Stimulated activated CD8-positive, alpha-beta memory T cell treated with anti-CD3 and anti-CD28 coated beads, Interleukin-15, amount 100 ng/mL, for 48 hours (primary cell): ENCODE measurements at regions not wholly inside any gene's neighbourhood (a gene's known extent, or its start where the extent isn't known, plus 50 kb on each side); places are given as distances from the start of the nearest gene placed in this dataset.
"Not testable (repeated sequence)": the region's sequence is repeated elsewhere in the genome, so short reads cannot be mapped to it uniquely, and the experiment has no call there.

ENCODE experiments used
- DNase-seq, 2 donors: peaks; one replicate each; pipeline ENCODE4 v3.0.0-alpha.2; 2020; ENCODE audit warnings: low read depth in 2 of 2

DNA sequence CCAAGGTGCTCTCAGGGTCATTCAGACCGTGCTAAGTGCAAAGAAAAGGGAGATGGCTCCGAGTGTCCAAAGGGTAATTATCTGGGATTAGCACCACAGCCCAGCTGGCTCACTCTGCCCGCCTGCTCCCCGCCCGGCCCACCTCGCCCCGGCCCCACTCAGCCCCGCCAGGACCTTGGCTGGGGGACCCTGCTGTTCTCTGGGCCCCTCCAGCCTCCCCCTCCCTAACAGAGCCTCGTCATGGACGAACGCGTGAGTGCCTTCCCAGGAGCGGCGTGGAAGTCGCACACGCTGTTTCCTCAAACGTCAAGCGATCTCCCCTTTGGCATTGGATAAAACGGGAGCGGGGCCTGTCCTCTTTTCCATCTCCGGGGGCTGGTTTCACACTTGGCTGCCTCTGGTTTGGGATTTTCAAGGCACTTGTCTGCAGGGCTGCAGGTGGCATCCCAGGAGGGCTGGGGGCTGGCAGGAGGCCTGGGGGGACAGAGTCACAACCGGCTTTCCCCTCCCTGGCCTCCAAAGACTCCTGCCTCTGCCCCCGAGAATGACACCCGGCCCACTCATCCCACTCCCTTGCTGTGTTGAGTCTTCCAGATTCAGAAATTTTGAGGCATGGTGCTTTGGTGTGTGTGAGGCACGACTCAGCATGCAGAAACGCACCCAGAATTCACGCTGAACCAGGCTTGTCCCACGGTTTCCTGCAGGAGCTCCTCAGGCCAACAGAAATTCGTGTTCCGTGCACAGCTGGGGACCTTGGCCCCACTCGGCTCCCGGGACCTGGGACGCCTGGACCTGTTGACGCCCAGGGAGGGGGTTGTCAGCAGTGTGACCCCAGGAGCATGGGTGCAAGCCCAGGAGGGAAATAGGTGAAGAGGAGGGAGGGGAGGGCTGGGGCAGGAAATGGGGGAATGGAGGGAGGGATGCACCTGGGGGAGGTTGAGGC lies 110.0 kb downstream of the PDGFA start:
- no peak for DNase-seq

DNA sequence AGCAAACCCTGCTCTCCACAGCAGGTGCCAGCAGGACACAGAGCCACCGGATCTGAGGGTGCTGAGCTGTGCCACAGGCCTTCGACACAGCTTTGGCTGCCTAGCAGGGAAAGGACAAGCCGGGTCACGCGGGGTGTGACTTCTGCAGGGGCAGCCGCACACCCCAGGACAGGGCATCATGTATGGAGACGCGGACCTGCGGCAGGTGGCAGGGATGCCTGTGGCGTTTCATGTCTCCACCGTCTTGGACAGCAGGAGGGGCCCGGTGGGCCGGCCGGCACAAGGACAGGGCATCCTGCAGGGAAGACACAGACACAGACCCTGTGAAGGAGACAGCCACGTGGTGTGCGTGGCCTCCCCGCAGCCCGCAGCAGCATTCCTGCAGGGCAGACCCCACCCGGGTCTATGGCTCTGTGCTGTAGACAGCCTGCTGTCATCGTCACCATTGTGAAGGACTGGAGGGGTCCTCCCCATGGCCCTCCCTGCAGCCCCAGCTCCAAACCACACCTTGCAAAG lies 109.2 kb downstream of the PDGFA start:
- DNase-seq: no peak

DNA sequence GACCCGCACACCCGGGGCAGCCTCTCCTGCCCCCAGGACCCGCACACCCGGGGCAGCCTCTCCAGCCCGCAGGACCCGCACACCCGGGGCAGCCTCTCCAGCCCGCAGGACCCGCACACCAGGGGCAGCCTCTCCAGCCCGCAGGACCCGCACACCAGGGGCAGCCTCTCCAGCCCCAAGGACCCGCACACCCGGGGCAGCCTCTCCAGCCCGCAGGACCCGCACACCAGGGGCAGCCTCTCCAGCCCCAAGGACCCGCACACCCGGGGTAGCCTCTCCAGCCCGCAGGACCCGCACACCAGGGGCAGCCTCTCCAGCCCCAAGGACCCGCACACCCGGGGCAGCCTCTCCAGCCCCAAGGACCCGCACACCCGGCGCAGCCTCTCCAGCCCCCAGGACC lies 108.5 kb downstream of the PDGFA start:
- not testable (repeated sequence) for DNase-seq

DNA sequence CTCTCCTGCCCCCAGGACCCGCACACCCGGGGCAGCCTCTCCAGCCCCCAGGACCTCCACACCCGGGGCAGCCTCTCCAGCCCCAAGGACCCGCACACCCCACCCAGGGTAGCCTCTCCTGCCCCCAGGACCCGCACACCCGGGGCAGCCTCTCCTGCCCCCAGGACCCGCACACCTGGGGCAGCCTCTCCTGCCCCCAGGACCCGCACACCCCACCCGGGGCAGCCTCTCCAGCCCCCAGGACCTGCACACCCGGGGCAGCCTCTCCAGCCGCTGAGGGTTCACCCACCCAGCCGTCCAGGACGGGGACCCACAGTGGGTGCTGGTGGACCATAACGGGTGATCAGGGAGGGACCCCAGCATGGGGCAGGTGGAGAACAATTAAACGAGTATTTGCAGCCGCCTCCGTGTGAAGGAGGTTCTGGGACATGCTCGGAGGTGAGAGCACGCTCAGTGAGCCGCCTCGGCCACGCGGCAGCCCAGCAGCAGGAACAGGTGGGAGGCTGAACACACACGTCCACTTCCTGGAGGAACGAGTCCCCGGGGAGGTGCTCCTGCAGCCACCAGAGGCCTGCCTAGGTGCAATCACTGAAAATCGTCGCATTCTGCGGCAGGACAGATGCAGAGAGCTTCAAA lies 107.9 kb downstream of the PDGFA start:
- no peak for DNase-seq

DNA sequence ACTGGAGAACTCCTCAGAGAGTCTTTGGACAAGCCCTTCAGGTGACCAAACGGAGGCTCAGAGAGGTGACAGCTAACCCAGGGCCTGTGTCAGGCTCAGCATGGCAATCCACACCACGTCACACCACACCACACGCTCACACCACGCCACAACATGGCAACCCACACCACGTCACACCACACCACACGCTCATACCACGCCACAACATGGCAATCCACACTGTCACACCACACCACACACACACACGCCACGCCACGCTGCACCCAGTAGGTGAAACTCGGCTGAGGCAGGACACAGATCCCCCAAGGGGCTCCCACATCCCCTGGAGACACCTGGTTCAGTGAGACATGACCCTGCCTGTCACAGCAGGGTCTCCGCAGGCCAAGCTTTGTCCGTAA lies 107.3 kb downstream of the PDGFA start:
- DNase-seq: no peak

DNA sequence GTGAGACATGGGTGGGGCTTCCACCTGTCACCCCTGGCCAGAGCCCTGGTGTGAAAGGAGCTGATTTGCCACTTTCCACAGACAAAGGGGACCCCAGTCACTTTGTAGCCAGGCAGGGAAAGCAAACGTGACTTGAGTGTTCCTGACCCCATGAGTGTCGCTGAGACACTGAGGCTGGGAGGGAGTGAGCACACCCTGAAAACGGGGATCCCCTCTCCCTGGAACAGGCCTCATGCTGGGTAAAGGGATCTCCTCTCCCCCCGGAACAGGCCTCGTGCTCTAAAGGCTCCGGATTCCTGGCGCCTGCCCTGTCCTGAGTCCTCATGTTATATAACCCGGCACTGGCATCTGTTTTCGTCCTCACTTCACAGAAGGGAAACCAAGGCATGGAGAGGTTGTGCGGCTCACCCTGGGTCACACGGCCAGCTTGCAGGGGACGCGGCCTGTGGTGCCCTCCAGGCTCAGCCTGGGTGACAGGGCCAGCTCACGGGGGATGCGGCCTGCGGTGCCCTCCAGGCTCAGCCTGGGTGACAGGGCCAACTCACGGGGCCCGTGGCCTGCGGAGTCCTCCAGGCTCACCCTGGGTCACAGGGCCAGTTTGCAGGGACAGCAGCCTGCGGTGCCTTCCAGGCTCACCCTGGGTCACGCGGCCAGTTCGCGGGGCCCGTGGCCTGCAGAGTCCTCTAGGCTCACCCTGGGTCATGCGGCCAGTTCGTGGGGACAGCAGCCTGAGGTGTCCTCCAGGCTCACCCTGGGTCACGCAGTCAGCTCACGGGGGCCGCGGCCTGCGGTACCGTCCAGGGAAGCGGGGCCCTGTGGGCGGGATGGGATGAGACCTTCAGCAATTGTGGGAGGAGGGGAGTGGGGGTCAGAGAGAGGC lies 104.7 kb downstream of the PDGFA start:
- DNase-seq: no peak

DNA sequence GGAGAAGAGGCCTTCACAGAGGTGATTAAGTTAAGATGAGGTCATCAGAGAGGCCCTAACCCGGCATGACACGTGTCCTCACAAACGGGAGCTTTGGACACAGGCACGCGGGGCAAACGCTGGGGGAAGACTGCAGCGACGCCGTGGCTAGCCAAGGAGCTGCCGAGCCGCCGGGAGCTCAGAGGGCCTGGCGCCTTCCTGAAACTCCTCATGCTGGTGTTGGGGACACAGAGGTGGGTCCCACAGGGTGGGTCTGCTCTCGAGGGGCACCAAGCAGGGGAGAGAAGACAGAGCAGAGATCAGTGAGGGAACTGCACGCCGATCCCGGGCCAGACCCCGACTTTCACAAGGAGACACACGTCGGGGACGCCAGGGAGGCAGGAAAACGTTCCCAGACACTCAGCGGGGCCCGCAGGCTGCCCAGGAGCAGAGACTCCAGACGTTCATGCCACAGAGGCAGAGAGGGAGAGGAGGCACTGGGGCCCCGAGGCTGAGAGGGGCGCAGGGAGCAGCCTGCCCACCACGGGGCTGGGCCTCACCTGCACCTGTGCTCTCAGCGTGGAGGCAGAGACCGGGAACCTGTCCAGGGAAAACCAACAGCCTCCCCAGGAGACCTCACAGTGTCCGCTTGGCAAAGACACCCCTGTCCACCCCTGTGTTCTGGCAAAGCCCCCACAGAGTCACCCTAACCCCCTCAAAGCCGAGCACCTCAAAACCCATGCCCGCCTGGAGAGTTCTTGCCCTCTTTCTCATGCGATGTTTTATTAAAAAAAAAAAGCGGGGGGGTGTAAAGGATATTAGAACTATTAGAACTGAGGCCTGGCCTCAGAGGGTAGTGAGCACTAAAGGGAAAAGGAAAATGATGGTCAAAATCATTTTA lies 103.8 kb downstream of the PDGFA start:
- DNase-seq: no peak

DNA sequence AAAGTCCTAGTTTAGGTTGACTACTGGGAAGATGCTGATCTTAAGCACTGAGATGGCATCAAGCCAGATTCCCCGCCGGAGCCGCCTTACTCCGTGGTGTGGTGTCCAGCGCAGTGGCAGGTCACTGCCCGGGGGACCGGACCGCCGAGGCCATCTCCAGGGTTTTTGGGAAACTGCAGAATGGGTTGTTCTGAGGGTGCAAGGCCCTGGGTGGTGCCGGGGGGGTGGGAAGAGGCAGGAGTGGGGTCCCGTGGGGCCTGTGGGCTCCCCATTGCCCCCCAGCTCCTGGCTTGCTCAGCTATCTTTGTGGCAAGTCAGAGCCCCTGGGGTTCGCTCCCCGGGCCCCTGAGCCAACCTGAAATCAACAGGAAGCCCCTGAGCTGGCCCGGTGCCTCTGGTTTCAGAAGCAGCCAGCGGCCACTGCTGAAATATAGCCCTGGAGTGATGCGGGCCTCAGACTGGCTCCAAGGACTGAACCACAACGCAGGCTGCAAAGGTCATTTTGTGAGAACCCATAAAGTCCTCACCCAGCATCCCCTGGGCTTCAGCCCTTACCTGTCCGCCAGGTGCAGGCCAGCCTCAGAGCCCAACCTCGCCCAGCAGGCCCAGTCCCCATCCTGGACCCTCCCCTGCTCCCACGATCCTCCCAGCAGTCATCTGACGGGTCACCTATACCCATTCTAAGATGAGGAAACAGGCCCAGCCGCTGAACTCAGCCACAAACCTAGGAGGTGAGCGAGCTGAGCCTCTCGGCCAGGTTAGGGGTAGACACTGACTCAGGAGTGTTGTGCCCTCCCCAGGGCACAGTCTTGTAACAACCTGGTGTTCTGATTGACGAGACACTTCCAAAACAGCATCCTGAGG lies 102.7 kb downstream of the PDGFA start:
- DNase-seq: no peak

DNA sequence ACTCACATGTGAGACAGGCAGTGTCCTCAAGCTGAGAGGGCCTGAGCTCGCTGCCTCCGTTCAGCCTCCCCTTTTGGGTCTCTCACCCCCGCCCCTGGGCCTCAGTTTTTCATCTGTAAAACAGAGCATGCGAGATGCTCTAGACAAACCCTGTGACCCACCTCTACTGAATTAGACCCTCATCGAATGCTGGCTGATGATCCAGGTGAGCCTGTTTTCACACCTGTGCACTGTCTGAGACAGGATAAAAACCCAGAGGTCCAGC lies 102.1 kb downstream of the PDGFA start:
- no peak for DNase-seq

DNA sequence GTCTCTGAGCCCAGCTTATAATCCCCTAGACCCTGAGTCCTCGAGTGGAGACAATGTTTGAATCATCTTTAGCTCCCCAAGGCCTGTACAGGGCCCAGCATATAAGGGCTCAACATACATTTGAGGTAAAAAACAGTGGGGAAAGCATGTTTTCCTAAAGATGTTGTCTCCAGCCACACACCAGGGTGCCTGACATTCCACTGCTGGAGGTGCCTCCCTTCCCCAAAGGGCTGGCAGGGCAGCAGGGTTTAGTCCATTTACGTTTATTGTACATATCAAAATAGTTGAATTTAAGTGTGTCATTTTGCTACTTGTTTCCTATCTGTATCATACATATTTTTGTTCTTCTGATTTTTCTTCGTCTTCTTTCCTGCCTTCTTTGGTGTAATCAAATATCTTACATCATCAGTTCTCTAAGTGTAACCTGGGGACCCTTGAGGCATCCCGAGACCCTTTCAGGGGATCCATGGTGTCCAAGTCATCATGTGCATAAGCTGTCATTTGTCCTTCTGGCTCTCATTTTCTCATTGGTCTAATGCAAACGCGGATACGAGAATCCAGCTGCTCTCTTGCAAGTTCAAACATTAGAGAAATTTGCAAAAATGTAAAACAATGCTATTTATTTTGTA lies 101.6 kb downstream of the PDGFA start:
- no peak for DNase-seq

DNA sequence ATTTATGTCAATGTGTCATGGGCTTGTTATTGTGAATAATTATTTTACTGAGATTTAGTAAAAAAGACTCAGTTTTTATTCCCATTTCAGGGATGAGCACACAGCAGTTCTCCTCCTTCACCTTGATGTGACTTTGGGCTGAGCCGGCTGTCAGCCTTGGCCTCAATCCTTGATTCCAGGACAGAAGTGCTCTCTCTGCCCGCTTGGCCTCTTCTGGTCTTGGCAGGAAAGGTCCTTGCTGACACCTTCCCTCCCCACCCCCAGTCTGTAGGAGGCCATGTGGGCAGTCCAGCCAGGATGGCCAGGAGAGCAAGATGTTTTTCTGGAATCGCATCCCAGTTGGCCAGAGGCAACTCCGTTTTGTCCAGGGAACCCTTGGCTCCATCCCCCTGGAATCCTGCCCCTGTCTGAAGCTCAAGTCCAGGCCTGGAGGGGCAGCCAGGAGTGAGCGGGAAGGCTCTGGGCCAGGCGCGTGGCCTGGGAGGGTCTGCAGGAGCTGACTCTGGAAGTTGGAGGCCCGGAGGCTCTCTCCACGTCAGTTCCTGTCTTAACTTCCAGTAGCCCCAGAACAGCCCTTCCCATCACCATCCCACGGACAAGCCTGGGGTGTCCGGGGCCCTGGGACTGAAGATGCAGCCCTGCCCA lies 100.9 kb downstream of the PDGFA start:
- no peak for DNase-seq

DNA sequence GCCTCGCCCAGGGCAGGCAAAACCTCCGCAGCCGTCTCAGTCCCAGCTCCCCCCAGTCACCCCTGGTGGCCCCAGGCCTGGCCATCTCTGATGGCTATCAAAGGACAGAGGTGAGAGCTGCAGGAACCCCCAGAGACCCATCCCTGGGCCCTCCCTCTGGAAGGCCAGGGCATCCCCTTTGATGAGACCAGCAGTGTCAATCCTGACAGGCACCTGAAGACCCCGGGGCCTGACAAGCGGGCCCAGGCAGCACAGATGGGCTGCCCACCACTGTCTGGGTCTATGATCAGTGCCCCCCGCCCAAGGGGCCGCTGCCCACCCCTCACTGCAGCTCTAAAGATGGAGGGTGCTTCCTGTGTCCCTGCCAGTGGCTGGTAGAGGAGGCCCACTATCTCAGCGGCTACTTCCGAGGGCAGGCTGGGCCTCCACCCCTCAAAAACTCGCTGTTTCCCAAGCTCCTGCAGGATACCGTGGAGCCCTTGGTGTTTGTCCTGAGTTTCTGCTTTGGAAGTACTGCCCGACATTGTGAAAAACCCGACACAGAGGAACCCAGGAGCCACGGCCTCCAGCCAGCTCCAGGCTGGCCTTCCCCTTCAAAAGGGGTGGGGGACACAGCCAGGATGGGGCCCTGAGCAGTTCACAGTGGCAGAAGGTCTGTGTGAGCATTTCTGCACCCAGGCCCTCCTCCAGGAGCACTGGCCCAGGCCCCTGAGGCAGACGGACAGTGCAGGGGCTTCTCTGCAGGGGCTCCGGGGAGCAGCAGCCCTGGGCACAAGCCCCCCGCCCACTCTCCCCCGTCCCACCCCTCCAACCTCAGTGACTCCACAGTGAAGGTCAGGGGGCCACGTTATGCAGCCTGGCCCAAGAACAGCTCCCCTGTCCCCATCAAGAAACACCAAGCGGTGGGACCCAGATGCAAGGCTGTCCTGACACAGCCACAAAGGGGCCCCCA lies 99.2 kb downstream of the PDGFA start:
- no peak for DNase-seq

DNA sequence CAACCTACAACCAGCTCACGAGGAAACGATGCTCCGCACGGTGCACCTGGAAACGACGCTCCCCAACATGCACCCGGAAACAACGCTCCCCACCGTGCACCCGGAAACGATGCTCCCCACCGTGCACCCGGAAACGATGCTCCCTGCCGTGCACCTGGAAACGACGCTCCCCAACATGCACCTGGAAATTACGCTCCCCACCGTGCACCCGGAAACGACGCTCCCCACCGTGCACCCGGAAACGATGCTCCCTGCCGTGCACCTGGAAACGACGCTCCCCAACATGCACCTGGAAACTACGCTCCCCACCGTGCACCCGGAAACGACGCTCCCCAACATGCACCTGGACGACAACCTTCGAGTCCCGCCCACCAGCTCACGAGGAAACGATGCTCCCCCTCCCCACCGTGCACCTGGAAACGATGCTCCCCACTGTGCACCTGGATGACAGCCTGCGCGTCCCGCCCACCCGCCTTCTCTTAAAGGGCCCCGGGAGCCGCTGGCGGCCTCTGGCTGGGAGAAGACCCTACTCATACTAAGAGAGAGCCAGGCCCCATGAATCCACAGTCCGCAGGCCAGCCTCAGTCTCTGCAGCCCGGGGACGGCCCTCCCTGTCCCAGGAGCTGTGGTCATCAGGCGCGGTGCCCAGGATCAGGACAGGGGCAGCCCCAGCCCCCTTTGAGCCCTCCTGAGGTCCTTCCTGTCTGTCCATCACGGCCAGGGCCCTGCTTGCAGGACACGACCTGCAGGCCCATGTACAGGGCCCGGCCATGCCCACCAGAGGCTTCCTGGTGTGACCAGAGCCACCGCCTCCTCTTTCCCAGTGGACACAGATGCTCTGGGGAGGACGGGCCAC lies 98.3 kb downstream of the PDGFA start:
- DNase-seq: no peak

DNA sequence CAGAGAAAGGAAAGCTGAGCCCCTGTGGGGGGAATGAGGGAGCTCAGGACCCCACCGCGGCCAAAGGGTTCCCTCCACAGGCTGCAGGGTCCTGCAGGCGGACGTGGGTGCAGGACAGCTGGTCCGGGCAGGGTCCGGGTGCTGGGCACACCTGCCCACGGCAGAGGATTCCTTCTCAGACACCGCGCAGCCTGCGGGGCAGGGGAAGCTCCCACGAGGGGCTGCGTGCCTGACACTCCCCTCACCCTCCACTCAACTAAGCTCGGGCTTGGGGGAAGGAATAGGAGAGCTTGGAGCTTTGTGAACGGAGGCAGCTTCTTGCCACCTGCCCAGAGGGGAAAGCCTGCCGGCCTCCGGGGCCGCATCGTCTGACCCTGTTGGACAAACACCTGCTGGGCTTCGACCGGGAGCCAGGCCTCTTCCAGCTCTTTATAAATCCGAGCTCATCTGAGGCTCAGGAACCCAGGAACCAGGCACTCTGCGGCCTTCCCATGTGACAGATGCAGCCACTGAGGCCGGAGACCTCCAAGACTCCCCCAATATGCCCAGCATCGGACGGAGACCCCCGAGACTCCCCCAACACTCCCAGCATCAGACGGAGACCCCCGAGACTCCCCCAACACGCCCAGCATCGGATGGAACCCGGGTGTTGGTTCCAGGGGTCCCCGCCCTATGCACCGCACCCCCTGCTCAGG lies 97.3 kb downstream of the PDGFA start:
- DNase-seq: no peak

DNA sequence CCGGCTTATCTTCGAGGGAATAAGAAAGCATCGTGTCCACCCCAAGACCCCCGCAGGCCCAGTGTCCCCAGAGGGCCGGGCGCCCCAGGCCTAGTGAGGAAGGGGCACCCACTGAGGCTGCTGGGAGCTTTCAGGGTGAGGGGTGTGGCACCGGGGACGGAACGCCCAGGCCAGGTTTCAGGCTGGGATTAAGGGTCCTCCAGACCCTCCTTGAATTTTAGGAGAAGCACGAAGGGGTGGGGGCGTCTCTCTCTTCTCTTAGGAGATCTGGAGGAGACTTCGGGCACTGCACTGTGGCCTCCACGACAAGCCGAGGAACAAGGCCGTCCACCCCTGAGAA lies 96.8 kb downstream of the PDGFA start:
- DNase-seq: no peak

DNA sequence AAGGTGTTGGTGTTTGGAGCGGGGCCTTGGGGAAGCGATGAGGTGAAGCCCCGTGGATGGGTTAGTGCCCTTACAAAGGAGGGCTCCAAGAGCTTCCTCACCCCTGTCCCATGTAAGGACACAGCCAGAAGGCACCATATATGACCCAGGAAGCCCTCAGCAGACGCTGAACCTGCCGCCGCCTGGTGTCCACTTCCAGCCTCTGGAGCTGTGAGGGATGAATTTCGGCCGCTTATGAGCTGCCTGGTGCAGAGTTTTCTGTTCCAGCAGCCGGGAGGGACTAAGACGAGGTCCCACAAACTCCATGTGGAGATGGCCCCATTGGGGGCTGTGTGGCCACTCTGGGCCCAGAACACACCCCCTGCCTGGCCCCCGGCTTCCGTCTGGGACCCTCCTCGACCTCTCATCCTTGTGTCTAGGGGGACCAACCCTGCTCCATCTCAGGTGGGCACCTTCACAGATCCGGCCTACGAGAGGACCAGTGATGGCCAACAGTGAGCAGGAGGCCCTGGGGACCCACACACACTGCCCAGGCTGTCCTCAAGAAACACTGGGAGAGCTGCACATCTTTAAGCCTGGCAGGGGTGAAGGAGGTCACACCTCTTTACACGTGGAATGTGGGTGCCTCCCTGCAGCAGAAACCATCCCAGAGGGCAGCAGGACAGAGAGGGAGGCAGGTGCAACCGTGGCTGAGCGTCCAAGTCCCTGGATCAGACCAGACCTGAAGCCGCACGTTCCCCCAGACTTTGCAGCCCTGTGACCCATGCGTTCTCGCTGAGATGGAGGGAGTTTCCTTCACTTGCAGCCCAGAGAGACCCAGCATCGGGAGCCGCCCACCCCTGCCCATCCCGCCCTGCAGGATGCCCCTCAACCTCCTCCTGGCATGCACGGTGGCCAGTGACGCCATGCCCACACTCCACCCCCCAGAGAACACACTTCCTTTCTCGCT lies 96.1 kb downstream of the PDGFA start:
- no peak for DNase-seq
